Astrocyte (in vitro differentiated cells and primary cell): ENCODE measurements at regions not wholly inside any gene's neighbourhood (a gene's known extent, or its start where the extent isn't known, plus 50 kb on each side); places are given as distances from the start of the nearest gene placed in this dataset.

Experiments
- EZH2 ChIP-seq: IDR thresholded peaks from 2 replicates; pipeline ENCODE4 v1.6.1; 2012; ENCODE audit warnings: mild to moderate bottlenecking, low read length, inconsistent platforms; ENCODE audit not compliant: insufficient read depth
- TF ChIP-seq, protein P1 (sequence below): IDR thresholded peaks from 2 replicates; pipeline ENCODE4 v1.5.1; 2011; ENCODE audit warnings: low read depth, mild to moderate bottlenecking, inconsistent platforms, low read length, moderate library complexity; ENCODE audit not compliant: insufficient read depth

DNA sequence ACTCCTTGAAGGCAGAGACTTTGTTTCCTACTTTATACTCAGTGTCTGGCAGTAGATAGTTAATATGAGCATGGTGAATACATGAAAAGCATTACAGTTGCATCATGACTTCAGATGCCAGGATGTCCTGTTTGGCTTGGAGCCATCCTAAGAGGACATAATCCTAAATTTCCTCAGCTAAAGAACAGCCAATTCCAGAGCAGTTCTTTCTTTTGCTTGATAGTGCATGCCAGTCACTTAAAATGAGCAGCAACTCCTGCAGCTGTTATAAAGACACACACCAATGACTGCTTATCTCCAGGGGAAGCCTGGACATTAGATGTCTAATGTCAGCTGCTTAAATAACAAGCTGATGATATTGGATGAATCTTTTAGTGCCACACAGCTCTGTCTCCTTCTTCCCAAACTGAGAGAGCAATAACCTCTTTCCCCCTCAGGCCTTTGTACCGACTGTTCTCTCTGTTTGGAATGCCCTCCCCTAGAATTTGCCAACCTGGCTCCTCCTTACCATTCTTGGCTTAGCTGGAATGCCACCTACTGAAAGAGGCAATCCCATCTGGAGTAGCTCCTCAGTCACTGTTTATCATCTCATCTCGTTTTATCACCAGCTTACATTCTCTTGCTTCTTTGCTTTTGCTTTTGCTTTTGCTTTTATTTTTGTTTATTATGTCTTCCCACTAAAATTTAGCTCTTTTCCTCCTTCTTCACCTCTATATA, 100.8 kb upstream of the USP38 start:
- TF ChIP-seq, protein P1, sequence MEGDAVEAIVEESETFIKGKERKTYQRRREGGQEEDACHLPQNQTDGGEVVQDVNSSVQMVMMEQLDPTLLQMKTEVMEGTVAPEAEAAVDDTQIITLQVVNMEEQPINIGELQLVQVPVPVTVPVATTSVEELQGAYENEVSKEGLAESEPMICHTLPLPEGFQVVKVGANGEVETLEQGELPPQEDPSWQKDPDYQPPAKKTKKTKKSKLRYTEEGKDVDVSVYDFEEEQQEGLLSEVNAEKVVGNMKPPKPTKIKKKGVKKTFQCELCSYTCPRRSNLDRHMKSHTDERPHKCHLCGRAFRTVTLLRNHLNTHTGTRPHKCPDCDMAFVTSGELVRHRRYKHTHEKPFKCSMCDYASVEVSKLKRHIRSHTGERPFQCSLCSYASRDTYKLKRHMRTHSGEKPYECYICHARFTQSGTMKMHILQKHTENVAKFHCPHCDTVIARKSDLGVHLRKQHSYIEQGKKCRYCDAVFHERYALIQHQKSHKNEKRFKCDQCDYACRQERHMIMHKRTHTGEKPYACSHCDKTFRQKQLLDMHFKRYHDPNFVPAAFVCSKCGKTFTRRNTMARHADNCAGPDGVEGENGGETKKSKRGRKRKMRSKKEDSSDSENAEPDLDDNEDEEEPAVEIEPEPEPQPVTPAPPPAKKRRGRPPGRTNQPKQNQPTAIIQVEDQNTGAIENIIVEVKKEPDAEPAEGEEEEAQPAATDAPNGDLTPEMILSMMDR: no peak
- no peak for TF ChIP-seq EZH2
